ENCODE measurements at regions not wholly inside any gene's neighbourhood (a gene's known extent, or its start where the extent isn't known, plus 50 kb on each side); places are given as distances from the start of the nearest gene placed in this dataset.
"Not testable (repeated sequence)": the region's sequence is repeated elsewhere in the genome, so short reads cannot be mapped to it uniquely, and the experiment has no call there.

GRCh38 chr6:81262656-81263055, 489.8 kb downstream of the TENT5A start:
- no peak for TF ChIP-seq CTCF (IDR thresholded peaks at IDR 0.05; ENCODE audit: borderline replicate concordance, control extremely low read depth, extremely low read depth, insufficient read depth, missing control alignments)
- in situ Hi-C loops (cut with MboI; ENCODE audit: low sequenced_read_pairs, unreplicated experiment), result no loop called here
- DNase-seq (ENCODE audit: low spot score), result no peak

GRCh38 chr6:81256223-81256622, 496.3 kb downstream of the TENT5A start:
- in situ Hi-C loops (cut with MboI; ENCODE audit: low sequenced_read_pairs, unreplicated experiment); DNase-seq (ENCODE audit: low spot score): not testable (repeated sequence)

DNA sequence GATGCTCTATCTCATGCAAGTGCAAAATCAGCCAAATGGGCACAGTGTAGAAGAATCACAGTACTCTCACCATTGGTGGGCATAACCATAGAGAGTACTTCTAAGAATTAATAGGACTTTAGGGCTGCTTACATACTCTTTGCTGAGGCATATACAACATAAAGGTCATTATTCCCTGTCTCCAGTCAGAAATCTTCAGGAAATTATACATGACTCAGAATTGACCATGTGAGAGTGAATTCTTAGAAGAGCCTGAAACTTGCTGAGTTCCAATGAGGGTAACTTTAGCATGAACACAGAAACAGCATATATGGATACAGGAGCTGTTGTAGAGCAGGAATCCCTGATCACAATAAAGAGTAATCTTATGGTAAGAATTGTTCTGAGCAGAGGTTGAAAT, 498.7 kb downstream of the TENT5A start:
- DNase-seq (ENCODE audit: low spot score), result no peak
- no peak for TF ChIP-seq CTCF (IDR thresholded peaks at IDR 0.05; ENCODE audit: borderline replicate concordance, control extremely low read depth, extremely low read depth, insufficient read depth, missing control alignments)
- in situ Hi-C loops (cut with MboI; ENCODE audit: low sequenced_read_pairs, unreplicated experiment), result no loop called here

GRCh38 chr6:81252231-81252630, 500.2 kb downstream of the TENT5A start:
- in situ Hi-C loops (cut with MboI; ENCODE audit: low sequenced_read_pairs, unreplicated experiment), result no loop called here
- TF ChIP-seq CTCF (IDR thresholded peaks at IDR 0.05; ENCODE audit: borderline replicate concordance, control extremely low read depth, extremely low read depth, insufficient read depth, missing control alignments), result no peak
- DNase-seq (ENCODE audit: low spot score), result no peak

- no peak for DNase-seq (ENCODE audit: low spot score)
- TF ChIP-seq CTCF (IDR thresholded peaks at IDR 0.05; ENCODE audit: borderline replicate concordance, control extremely low read depth, extremely low read depth, insufficient read depth, missing control alignments), result no peak
- in situ Hi-C loops (cut with MboI; ENCODE audit: low sequenced_read_pairs, unreplicated experiment), result no loop called here
These were observed 506.3 kb downstream of the TENT5A start for GRCh38 chr6:81246200-81246599.

DNA sequence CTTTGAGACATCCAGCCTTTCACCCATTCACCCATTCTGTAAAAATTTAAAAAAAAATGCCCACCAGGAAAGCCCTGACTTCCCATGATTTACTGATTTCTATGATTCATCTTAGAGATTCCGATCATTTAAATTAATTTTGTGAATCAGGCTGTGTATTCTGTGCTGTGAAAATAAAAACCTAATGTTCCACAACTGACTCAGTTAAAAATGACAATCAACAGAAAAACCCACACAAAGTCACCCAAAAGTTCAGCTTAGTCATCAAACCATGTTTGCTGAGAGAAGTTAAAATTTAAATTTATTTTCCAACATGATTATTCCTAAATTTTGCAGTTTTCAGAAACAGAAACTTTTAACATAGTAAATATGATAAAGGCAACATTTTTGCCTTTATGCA, 509.9 kb downstream of the TENT5A start:
- no peak for TF ChIP-seq CTCF (IDR thresholded peaks at IDR 0.05; ENCODE audit: borderline replicate concordance, control extremely low read depth, extremely low read depth, insufficient read depth, missing control alignments)
- no peak for DNase-seq (ENCODE audit: low spot score)
- in situ Hi-C loops (cut with MboI; ENCODE audit: low sequenced_read_pairs, unreplicated experiment), result no loop called here

DNA sequence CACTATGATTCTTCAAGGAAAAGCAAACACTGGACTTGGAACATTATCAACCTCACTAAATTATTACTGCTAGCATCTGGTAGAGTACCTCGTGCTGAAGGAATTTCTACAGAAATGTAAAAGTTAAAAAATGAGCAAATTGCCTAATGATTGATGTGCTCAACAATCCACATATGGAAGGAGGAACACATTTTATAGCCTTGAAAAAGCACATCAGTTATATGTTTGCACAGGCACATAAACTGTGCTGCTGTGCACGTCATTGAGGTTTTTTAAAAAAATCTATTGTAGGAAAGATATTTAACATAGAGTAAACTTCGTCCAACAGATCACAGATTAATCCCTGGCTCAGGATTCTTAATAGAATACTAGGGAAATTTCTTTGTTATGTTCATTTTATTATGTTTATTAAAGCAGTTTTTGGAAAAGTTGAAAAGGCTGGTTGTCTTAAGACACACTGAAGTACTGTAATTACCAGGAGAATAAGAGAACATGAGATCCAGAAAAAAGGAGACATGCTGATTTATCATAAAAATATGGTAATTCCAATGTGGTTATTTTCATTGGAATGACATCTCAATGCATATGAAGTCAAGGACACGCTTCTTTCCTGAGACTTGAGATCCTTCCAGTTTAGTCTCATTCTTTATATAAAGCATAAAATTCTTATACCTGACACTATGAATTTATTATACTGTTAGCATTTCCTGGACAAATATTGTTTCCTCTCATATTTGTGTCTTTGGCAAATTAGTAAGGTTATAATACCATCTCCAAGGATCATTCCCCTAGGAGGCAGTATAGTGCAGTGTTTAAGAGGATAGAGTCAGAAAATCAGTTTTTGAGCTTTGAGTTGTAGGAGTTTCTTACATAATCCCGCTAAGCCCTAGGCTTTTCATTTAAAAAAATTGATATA, 511.1 kb downstream of the TENT5A start:
- peak; percentile 6 for DNase-seq (ENCODE audit: low spot score)
- in situ Hi-C loops (cut with MboI; ENCODE audit: low sequenced_read_pairs, unreplicated experiment), result no loop called here

More for the DNA sequence above, 511.1 kb downstream of the TENT5A start:
- TF ChIP-seq CTCF (IDR thresholded peaks at IDR 0.05; ENCODE audit: borderline replicate concordance, control extremely low read depth, extremely low read depth, insufficient read depth, missing control alignments), result peak; percentile 10

Data from GM13976 (cell line).